HCT116 (cell line): ENCODE measurements at regions not wholly inside any gene's neighbourhood (a gene's known extent, or its start where the extent isn't known, plus 50 kb on each side); places are given as distances from the start of the nearest gene placed in this dataset.

ENCODE experiments used
- ATAC-seq: fragments of 200-7000 bp; cut with Tn5 transposase; 2 replicates; pipeline ENCODE4 v1.9.1; 2020; ENCODE audit warnings: mild to moderate bottlenecking, moderate library complexity
- BruUV-seq: library from RNA; stranded (reverse); fragments of 400-500 nt; replicated peaks from 2 replicates; lab custom pipeline; 2021; lab: Mats Ljungman, UMichigan
- CTCF ChIA-PET: fragments of 300-600 bp; sonication (Branson Sonifier 250); formaldehyde crosslinking; loops from one replicate; lab custom pipeline; 2021; ENCODE audit warnings: antibody characterized with exemption; lab: Charles Lee
- POLR2A ChIA-PET: fragments of 300-600, 350-600 bp; sonication (Branson Sonifier 250); formaldehyde crosslinking; loops from one replicate; lab custom pipeline; 2021; ENCODE audit warnings: antibody characterized with exemption; lab: Charles Lee
- RAD21 ChIA-PET, 2 experiments: fragments of 300-600 bp; sonication (Branson Sonifier 250); formaldehyde crosslinking; loops; one replicate each; lab custom pipeline; 2023; ENCODE audit warnings: low total read pairs in 2 of 2; ENCODE audit not compliant: uncharacterized antibody in 2 of 2, unreplicated experiment in 2 of 2, low non-redundant PET in 1 of 2; lab: Charles Lee
- DNase-seq: peaks from one replicate; pipeline ENCODE4 v3.0.0-alpha.2; 2010; ENCODE audit warnings: low read depth, low spot score
- H2AFZ ChIP-seq: fragments of 200-600 bp; shearing (Covaris generic), sonication (generic); 2 replicates; pipeline ENCODE4 v1.6.1; 2017; ENCODE audit warnings: low read depth, mixed run types, mixed read lengths, antibody characterized with exemption, low read length; ENCODE audit not compliant: poor library complexity, severe bottlenecking
- H3K27ac ChIP-seq: 2 replicates; pipeline ENCODE4 v1.5.1; 2012; ENCODE audit warnings: low read depth, low read length
- H3K27me3 ChIP-seq: fragments of 200-600 bp; sonication (generic); 2 replicates; pipeline ENCODE4 v1.6.1; 2016; ENCODE audit warnings: mixed run types, low read length, mixed read lengths; ENCODE audit not compliant: insufficient read depth
- H3K36me3 ChIP-seq, 2 experiments: fragments of 200-500 bp in 1 of 2; fragments of 200-600 bp in 1 of 2; sonication (Bioruptor generic) in 1 of 2; sonication (generic) in 1 of 2; 2 replicates each; pipeline versions ENCODE4 v1.5.1 to v1.6.1; 2014 to 2016; ENCODE audit warnings: low read length in 2 of 2, inconsistent platforms in 1 of 2, mixed read lengths in 1 of 2, mixed run types in 1 of 2; ENCODE audit not compliant: insufficient read depth in 2 of 2, control insufficient read depth in 1 of 2
- H3K4me1 ChIP-seq, 2 experiments: fragments of 200-600 bp in 1 of 2; sonication (generic) in 1 of 2; 2 replicates each; pipeline versions ENCODE4 v1.5.1 to v1.6.1; 2012 to 2017; ENCODE audit warnings: low read length in 2 of 2, inconsistent platforms in 1 of 2, mild to moderate bottlenecking in 1 of 2, mixed read lengths in 1 of 2, mixed run types in 1 of 2, moderate library complexity in 1 of 2; ENCODE audit not compliant: insufficient read depth in 2 of 2, control insufficient read depth in 1 of 2
- H3K4me2 ChIP-seq: fragments of 200-600 bp; sonication (generic); 2 replicates; pipeline ENCODE4 v1.6.1; 2017; ENCODE audit warnings: mixed run types, low read length, mixed read lengths
- H3K4me3 ChIP-seq, 2 experiments: fragments of 200-600 bp in 1 of 2; sonication (generic) in 1 of 2; replicated peaks in 1 of 2; 2 replicates each; pipeline ENCODE4 v1.5.1; 2011 to 2016; ENCODE audit warnings: low read length in 2 of 2, control low read depth in 1 of 2, low read depth in 1 of 2, mild to moderate bottlenecking in 1 of 2, mixed read lengths in 1 of 2, mixed run types in 1 of 2
- H3K79me2 ChIP-seq: fragments of 200-600 bp; sonication (generic); 2 replicates; pipeline ENCODE4 v1.6.1; 2017; ENCODE audit warnings: mild to moderate bottlenecking, mixed run types, low read length, moderate library complexity, mixed read lengths; ENCODE audit not compliant: insufficient read depth
- H3K9ac ChIP-seq: fragments of 200-600 bp; sonication (generic); 2 replicates; pipeline ENCODE4 v1.6.1; 2016; ENCODE audit warnings: low read length, mixed read lengths
- H3K9me2 ChIP-seq: fragments of 200-600 bp; sonication (generic), shearing (Covaris generic); 2 replicates; pipeline ENCODE4 v1.6.1; 2017; ENCODE audit warnings: mixed run types, mild to moderate bottlenecking, moderate library complexity; ENCODE audit not compliant: insufficient read depth
- H3K9me3 ChIP-seq, 2 experiments: fragments of 200-500 bp in 1 of 2; fragments of 200-600 bp in 1 of 2; sonication (Bioruptor generic) in 1 of 2; sonication (generic) in 1 of 2; 2 replicates each; pipeline ENCODE4 v1.6.1; 2014 to 2017; ENCODE audit warnings: low read length in 2 of 2, mixed read lengths in 2 of 2, inconsistent platforms in 1 of 2, low read depth in 1 of 2, mild to moderate bottlenecking in 1 of 2, mixed run types in 1 of 2, moderate library complexity in 1 of 2; ENCODE audit not compliant: control insufficient read depth in 1 of 2, insufficient read depth in 1 of 2
- H4K20me1 ChIP-seq: fragments of 200-600 bp; sonication (generic), shearing (Covaris generic); 2 replicates; pipeline ENCODE4 v1.6.1; 2017; ENCODE audit warnings: mixed run types, mild to moderate bottlenecking, moderate library complexity; ENCODE audit not compliant: insufficient read depth
- ATF3 ChIP-seq: IDR thresholded peaks from 2 replicates; pipeline ENCODE4 v1.6.1; 2012
- CBX3 ChIP-seq: IDR thresholded peaks from 2 replicates; pipeline ENCODE4 v1.6.1; 2012; ENCODE audit warnings: low read depth
- CEBPB ChIP-seq: IDR thresholded peaks from 2 replicates; pipeline ENCODE4 v1.6.1; 2012; ENCODE audit warnings: low read depth
- CTCF ChIP-seq, 3 experiments: fragments of 200-600 bp in 1 of 3; sonication (generic) in 1 of 3; IDR thresholded peaks in 2 of 3; conservative IDR thresholded peaks in 1 of 3; 2 replicates each; pipeline ENCODE4 v1.5.1; 2012 to 2017; ENCODE audit warnings: low read depth in 2 of 3, low read length in 2 of 3, antibody characterized with exemption in 1 of 3, borderline replicate concordance in 1 of 3, control low read depth in 1 of 3, mild to moderate bottlenecking in 1 of 3, mixed read lengths in 1 of 3, mixed run types in 1 of 3, moderate library complexity in 1 of 3; ENCODE audit not compliant: insufficient read depth in 1 of 3
- EGR1 ChIP-seq: IDR thresholded peaks from 2 replicates; pipeline ENCODE4 v1.6.1; 2012; ENCODE audit warnings: low read depth
- ELF1 ChIP-seq: IDR thresholded peaks from 2 replicates; pipeline ENCODE4 v1.6.1; 2012; ENCODE audit warnings: low read depth, borderline replicate concordance
- EZH2 ChIP-seq: fragments of 200-600 bp; sonication (generic); IDR thresholded peaks from 2 replicates; pipeline ENCODE4 v1.6.1; 2017; ENCODE audit warnings: antibody characterized with exemption, mixed run types
- JUND ChIP-seq: IDR thresholded peaks from 2 replicates; pipeline ENCODE4 v1.6.1; 2012
- MAX ChIP-seq: IDR thresholded peaks from 2 replicates; pipeline ENCODE4 v1.6.1; 2012
- POLR2A ChIP-seq: IDR thresholded peaks from 2 replicates; pipeline ENCODE4 v1.7.0; 2011; ENCODE audit warnings: borderline replicate concordance; ENCODE audit not compliant: insufficient read depth, insufficient read length; ENCODE audit errors: extremely low read depth
- POLR2AphosphoS5 ChIP-seq: IDR thresholded peaks from 2 replicates; pipeline ENCODE4 v1.6.1; 2011; ENCODE audit warnings: mild to moderate bottlenecking, low read depth, low read length, moderate library complexity
- RAD21 ChIP-seq: IDR thresholded peaks from 2 replicates; pipeline ENCODE4 v1.6.1; 2012; ENCODE audit warnings: low read depth, mild to moderate bottlenecking
- REST ChIP-seq: IDR thresholded peaks from 2 replicates; pipeline ENCODE4 v1.6.1; 2012; ENCODE audit warnings: low read depth
- SIN3A ChIP-seq: IDR thresholded peaks from 2 replicates; pipeline ENCODE4 v1.6.1; 2012; ENCODE audit warnings: low read depth
- SP1 ChIP-seq: IDR thresholded peaks from 2 replicates; pipeline ENCODE4 v1.6.1; 2012; ENCODE audit warnings: low read depth
- SRF ChIP-seq: IDR thresholded peaks from 2 replicates; pipeline ENCODE4 v1.6.1; 2012; ENCODE audit warnings: low read depth
- YY1 ChIP-seq: IDR thresholded peaks from 2 replicates; pipeline ENCODE4 v1.6.1; 2011; ENCODE audit warnings: low read length, low read depth, moderate library complexity, mild to moderate bottlenecking; ENCODE audit not compliant: insufficient replicate concordance; ENCODE audit errors: extremely low read depth
- ZFX ChIP-seq: fragments of 450-650 bp; IDR thresholded peaks from 2 replicates; pipeline ENCODE4 v1.6.1; 2017
- ZNF274 ChIP-seq: fragments of 200-500 bp; sonication (Bioruptor generic); IDR thresholded peaks from 2 replicates; pipeline ENCODE4 v1.6.1; 2014; ENCODE audit warnings: mild to moderate bottlenecking, low read depth, low read length, inconsistent platforms
- intact Hi-C: fragments of 100-400 bp; cut with micrococcal nuclease; formaldehyde crosslinking; loops from 2 replicates; pipeline ENCODE4 v1.10.0; 2022

GRCh38 chr17:51354936-51355335, 94.6 kb downstream of the UTP18 start:
- RAD21 ChIA-PET: no interaction called here
- BruUV-seq: no TSS peak
- H3K4me1 ChIP-seq: no peaks in the 10 kb centered on the region
- CTCF ChIA-PET: no interaction called here
- H3K79me2 ChIP-seq: no peaks in the 10 kb centered on the region
- no peak overlapping the region for H3K4me2 ChIP-seq
- no peak overlapping the region for H2AFZ ChIP-seq
- no peak for TF ChIP-seq RAD21
- TF ChIP-seq YY1: no peak
- TF ChIP-seq EGR1: no peak
- TF ChIP-seq POLR2AphosphoS5: no peak
- TF ChIP-seq ZFX: no peak
- no peak for TF ChIP-seq SRF
- TF ChIP-seq MAX: no peak
- no peak for TF ChIP-seq ELF1
- no peak for TF ChIP-seq CEBPB
- TF ChIP-seq SP1: no peak
- no peak for TF ChIP-seq REST
- no peak for TF ChIP-seq CBX3
- TF ChIP-seq ATF3: no peak
- TF ChIP-seq EZH2: no peak
- TF ChIP-seq CTCF (IDR thresholded peaks at IDR 0.05 in 2 of 3, conservative IDR thresholded peaks at IDR 0.05 in 1 of 3; ENCODE audit: borderline replicate concordance in 1 of 3, insufficient read depth in 1 of 3, low read depth in 2 of 3, low read length in 2 of 3): no peak
- no peak for TF ChIP-seq ZNF274
- TF ChIP-seq JUND: no peak
- no peak for TF ChIP-seq SIN3A
- no peak for TF ChIP-seq POLR2A
- no peaks in the 10 kb centered on the region for H3K36me3 ChIP-seq
- POLR2A ChIA-PET: no interaction called here
- H3K9me2 ChIP-seq: no peaks in the 10 kb centered on the region
- intact Hi-C loops: no loop called here
- peaks cover 28% of the 10 kb centered on the region for H3K27me3 ChIP-seq
- no peak overlapping the region for H3K27ac ChIP-seq
- H3K9me3 ChIP-seq: no peaks in the 10 kb centered on the region
- no peaks in the 10 kb centered on the region for H4K20me1 ChIP-seq
- ATAC-seq: no peak
- no peak for DNase-seq
- H3K9ac ChIP-seq: no peak overlapping the region
- H3K4me3 ChIP-seq: no peak overlapping the region
